ENCODE measurements at regions not wholly inside any gene's neighbourhood (a gene's known extent, or its start where the extent isn't known, plus 50 kb on each side); places are given as distances from the start of the nearest gene placed in this dataset.
"Not testable (repeated sequence)": the region's sequence is repeated elsewhere in the genome, so short reads cannot be mapped to it uniquely, and the experiment has no call there.

DNA sequence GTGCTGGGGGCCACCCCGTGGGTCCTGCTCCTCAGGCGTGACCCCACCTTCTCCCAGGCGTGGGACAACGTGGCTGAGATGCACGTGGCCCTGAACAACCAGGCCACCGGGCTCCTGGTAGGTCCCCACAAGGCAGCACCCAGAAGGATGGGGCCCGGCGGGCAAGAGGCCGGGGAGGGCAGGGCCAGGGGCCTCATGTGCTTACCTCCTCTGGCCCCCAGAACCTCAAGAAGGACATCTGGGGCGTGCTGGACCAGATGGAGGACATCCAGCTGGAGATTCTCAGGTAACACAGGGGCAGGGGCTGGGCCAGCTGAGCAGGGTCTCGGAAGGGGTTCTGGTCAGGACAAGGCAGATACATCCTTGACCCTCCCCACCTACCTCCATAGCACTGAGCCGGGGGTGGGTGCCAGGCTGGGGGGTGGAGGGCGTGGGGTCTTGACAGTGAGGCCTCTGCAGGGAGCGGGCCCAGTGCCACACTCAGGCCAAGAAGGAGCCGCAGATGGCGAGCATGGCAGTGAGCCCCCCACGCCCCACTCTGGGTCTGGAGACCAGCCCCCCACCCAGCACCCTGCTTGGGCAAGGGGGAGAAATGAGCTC lies 186.3 kb downstream of the IGLL1 start:
- no peaks in the 10 kb centered on the region for H3K27me3 Mint-ChIP-seq
- no peaks in the 10 kb centered on the region for H3K9me3 Mint-ChIP-seq
- DNase-seq = no peak
- CTCF ChIA-PET = no interaction called here
- no peaks in the 10 kb centered on the region for H3K36me3 Mint-ChIP-seq (ENCODE audit: low read depth)
- POLR2A ChIA-PET = no interaction called here
- H3K4me1 Mint-ChIP-seq = no peaks in the 10 kb centered on the region
- no peak overlapping the region for H3K4me3 Mint-ChIP-seq
- no peak overlapping the region for H3K27ac Mint-ChIP-seq

GRCh38 chr22:23393199-23393598 lies 186.9 kb downstream of the IGLL1 start:
- H3K27me3 Mint-ChIP-seq; H3K4me3 Mint-ChIP-seq; CTCF ChIA-PET; H3K9me3 Mint-ChIP-seq; POLR2A ChIA-PET; H3K36me3 Mint-ChIP-seq (ENCODE audit: low read depth); DNase-seq; H3K4me1 Mint-ChIP-seq; H3K27ac Mint-ChIP-seq: not testable (repeated sequence)

DNA sequence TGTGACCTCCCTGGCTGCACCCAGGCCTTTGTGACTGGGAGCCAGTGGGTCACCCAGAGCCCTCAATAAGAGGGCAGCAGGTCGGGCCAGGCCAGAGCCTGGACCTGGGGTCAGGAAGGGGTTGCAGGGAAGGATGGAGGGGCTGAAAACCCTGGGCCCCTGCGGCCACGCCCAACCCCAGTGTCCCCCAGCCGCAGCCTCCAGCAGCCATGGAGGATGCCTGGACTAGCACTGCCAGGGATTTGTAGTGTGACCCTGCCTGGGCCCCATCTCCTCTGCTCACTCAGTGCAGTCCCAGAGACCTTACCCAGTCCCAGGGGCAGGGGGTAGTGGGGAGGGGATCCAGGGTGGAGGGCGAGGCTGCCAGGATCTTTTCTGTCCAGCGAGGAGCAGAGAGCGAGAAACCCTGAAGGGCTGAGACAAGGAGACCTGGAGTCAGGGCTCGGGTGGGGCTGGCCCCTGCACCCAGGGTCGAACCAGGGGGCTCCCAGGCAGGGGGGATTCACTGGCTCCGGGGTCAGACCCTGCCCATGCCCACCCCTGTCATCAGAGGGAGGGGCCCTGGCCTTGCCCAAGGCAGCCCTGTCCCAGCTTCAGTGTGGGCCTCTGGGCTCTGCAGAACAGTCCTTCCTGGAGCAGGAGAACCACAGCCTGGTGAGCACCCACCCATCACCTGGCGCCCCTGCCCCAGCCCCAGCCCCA lies 187.5 kb downstream of the IGLL1 start:
- CTCF ChIA-PET = interaction anchor here (1.5 kb wide), 1 partner anchor 16 kb away, joined by 4 read pairs; no protein-coding TSS in a partner anchor
- H3K36me3 Mint-ChIP-seq (ENCODE audit: low read depth) = no peaks in the 10 kb centered on the region
- no peak overlapping the region for H3K4me3 Mint-ChIP-seq
- H3K4me1 Mint-ChIP-seq = no peaks in the 10 kb centered on the region
- POLR2A ChIA-PET = no interaction called here
- no peak overlapping the region for H3K27ac Mint-ChIP-seq
- no peaks in the 10 kb centered on the region for H3K27me3 Mint-ChIP-seq
- H3K9me3 Mint-ChIP-seq = no peaks in the 10 kb centered on the region
- no peak for DNase-seq

GRCh38 chr22:23391022-23391421 lies 189.1 kb downstream of the IGLL1 start:
- Mint-ChIP-seq H3K27ac (no peak overlapping the region), H3K4me1 (no peaks in the 10 kb centered on the region), H3K4me3 (no peak overlapping the region), H3K9me3 (no peaks in the 10 kb centered on the region), H3K27me3 (no peaks in the 10 kb centered on the region), H3K36me3 (ENCODE audit: low read depth) (no peaks in the 10 kb centered on the region)
- ChIA-PET POLR2A (no interaction called here), CTCF (interaction anchor here (0.6 to 1.5 kb wide), 3 partner anchors 15 to 972 kb away, joined by 3 to 4 read pairs (median 3); no protein-coding TSS in a partner anchor)
- no peak for DNase-seq

DNA sequence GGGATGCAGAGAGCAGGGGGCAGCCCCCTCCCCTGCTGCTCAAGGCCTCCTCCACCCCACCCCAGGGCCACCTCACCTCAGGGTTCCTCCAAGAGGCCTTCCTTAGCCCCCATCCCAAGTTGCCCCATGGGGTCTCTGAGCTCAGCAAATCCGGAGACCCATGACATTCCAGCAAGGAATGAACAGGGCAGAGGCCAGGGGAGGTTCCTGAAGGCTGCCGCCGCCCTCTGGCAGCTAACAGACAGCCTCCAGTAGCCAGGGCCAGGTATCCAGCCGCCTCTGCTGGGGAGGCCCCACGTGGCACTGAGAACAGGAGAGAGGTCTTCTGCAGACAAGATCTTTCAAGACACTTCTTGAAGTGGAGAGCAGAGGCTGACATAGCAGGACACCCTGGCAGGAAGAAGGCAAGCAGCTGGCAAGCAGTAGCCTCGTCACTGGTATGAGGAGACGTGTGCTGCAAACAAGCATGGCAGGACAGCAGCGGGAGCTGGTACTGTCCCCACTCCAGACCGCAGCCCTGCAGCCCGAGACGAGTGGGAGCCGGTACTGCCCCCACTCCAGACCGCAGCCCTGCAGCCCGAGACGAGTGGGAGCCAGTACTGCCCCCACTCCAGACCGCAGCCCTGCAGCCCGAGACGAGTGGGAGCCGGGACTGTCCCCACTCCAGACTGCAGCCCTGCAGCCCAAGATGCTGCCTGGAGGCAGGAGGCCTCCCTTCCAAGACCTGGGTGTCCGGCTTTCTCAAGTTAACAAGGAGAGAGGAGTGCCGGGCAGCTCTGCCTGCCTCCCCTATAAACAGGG lies 190.6 kb downstream of the IGLL1 start:
- no peaks in the 10 kb centered on the region for H3K27me3 Mint-ChIP-seq
- POLR2A ChIA-PET = no interaction called here
- H3K4me3 Mint-ChIP-seq = no peak overlapping the region
- no peak for DNase-seq
- H3K27ac Mint-ChIP-seq = no peak overlapping the region
- H3K36me3 Mint-ChIP-seq (ENCODE audit: low read depth) = no peaks in the 10 kb centered on the region
- CTCF ChIA-PET = no interaction called here
- H3K4me1 Mint-ChIP-seq = no peaks in the 10 kb centered on the region
- H3K9me3 Mint-ChIP-seq = no peaks in the 10 kb centered on the region

- Mint-ChIP-seq H3K36me3 (ENCODE audit: low read depth) (no peaks in the 10 kb centered on the region), H3K27me3 (no peaks in the 10 kb centered on the region), H3K27ac (no peak overlapping the region), H3K4me3 (no peak overlapping the region), H3K4me1 (no peaks in the 10 kb centered on the region), H3K9me3 (no peaks in the 10 kb centered on the region)
- no peak for DNase-seq
- POLR2A ChIA-PET = no interaction called here
- CTCF ChIA-PET = no interaction called here
Observed at GRCh38 chr22:23388517-23388890, 191.6 kb downstream of the IGLL1 start.

GRCh38 chr22:23387827-23388516 lies 192.1 kb downstream of the IGLL1 start:
- Mint-ChIP-seq H3K4me1 (no peaks in the 10 kb centered on the region), H3K27ac (no peak overlapping the region), H3K4me3 (no peak overlapping the region), H3K9me3 (no peaks in the 10 kb centered on the region), H3K36me3 (ENCODE audit: low read depth) (no peaks in the 10 kb centered on the region), H3K27me3 (no peaks in the 10 kb centered on the region)
- no peak for DNase-seq
- ChIA-PET POLR2A (no interaction called here), CTCF (interaction anchor here (0.8 kb wide), 1 partner anchor 215 kb away, joined by 4 read pairs; no protein-coding TSS in a partner anchor)

- no peak overlapping the region for H3K27ac Mint-ChIP-seq
- no peak overlapping the region for H3K4me3 Mint-ChIP-seq
- DNase-seq = no peak
- POLR2A ChIA-PET = no interaction called here
- no peaks in the 10 kb centered on the region for H3K27me3 Mint-ChIP-seq
- no peaks in the 10 kb centered on the region for H3K36me3 Mint-ChIP-seq (ENCODE audit: low read depth)
- H3K9me3 Mint-ChIP-seq = no peaks in the 10 kb centered on the region
- CTCF ChIA-PET = no interaction called here
- no peaks in the 10 kb centered on the region for H3K4me1 Mint-ChIP-seq
Observed at GRCh38 chr22:23386822-23387580, 193.1 kb downstream of the IGLL1 start.

DNA sequence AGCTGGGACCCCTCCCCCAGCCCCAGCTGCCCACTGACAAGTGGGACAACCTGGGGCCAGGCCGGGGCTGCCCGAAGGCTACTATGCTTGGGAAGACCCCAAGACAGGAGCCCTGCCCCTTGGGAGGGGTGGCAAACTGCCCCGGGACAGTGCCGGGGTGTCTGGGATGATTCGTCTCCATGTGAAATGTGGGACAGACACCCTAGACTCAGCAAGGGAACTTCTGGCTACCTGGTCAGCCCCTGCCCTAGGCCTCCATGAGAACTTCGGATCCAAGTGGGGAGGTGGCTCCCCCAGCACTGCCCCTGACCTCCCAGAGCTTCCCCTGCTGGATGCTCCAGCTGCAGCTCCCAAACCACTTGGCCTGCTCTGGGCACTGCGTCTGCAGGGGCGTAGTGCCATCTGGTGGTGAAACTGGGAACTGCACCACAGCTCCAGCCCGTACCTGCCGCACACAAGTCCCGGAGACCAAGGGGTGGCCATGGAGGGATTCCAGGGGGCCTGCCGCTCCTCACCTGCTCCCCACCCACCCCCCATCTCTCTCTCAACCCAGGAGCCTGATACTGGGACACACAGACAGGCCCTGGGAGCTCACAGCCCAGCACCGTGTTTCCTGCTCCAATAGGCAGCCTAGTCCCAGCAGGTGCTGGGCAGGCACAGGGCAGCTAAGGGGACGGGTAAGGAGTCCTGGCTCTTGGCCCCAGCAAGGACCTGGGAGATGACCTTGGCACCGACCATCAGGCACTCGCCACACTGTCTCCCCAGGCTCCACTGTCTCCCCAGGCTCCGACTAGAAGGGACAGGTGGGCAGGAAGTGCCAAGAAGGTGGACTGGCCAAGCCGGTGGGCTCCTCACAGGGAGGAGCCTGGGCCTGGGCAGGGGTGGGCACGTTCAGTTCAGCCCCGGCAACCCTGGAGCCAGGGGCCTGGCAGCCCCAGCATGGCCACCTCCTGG lies 194.1 kb downstream of the IGLL1 start:
- peak; percentile 82 for DNase-seq
- ChIA-PET POLR2A (no interaction called here), CTCF (interaction anchor here (0.6 to 1.6 kb wide), 21 partner anchors 9 to 426 kb away, joined by 3 to 9 read pairs (median 4); no protein-coding TSS in a partner anchor)
- no peaks in the 10 kb centered on the region for H3K4me1 Mint-ChIP-seq
- H3K27me3 Mint-ChIP-seq = no peaks in the 10 kb centered on the region
- H3K4me3 Mint-ChIP-seq = no peak overlapping the region
- H3K36me3 Mint-ChIP-seq (ENCODE audit: low read depth) = no peaks in the 10 kb centered on the region
- no peak overlapping the region for H3K27ac Mint-ChIP-seq
- no peaks in the 10 kb centered on the region for H3K9me3 Mint-ChIP-seq

- ChIA-PET POLR2A (no interaction called here), CTCF (interaction anchor here (0.6 to 1.6 kb wide), 21 partner anchors 8 to 425 kb away, joined by 3 to 9 read pairs (median 4); no protein-coding TSS in a partner anchor)
- DNase-seq = no peak
- Mint-ChIP-seq H3K4me1 (no peaks in the 10 kb centered on the region), H3K4me3 (no peak overlapping the region), H3K9me3 (no peaks in the 10 kb centered on the region), H3K36me3 (ENCODE audit: low read depth) (no peaks in the 10 kb centered on the region), H3K27me3 (no peaks in the 10 kb centered on the region), H3K27ac (no peak overlapping the region)
Observed at GRCh38 chr22:23384923-23385677, 195.0 kb downstream of the IGLL1 start.

- Mint-ChIP-seq H3K9me3 (no peaks in the 10 kb centered on the region), H3K27ac (no peak overlapping the region), H3K4me3 (no peak overlapping the region), H3K27me3 (no peaks in the 10 kb centered on the region), H3K36me3 (ENCODE audit: low read depth) (no peaks in the 10 kb centered on the region), H3K4me1 (no peaks in the 10 kb centered on the region)
- ChIA-PET CTCF (no interaction called here), POLR2A (no interaction called here)
- no peak for DNase-seq
Observed at GRCh38 chr22:23384431-23384830, 195.7 kb downstream of the IGLL1 start.

Data from activated CD4-positive, alpha-beta memory T cell treated with anti-CD3 and anti-CD28 coated beads, Interleukin-2, amount 10 ng/mL, durations not matched to agents 7 days and 5 days (primary cell).